ENCODE measurements at regions not wholly inside any gene's neighbourhood (a gene's known extent, or its start where the extent isn't known, plus 50 kb on each side); places are given as distances from the start of the nearest gene placed in this dataset.
"Not testable (repeated sequence)": the region's sequence is repeated elsewhere in the genome, so short reads cannot be mapped to it uniquely, and the experiment has no call there.

DNA sequence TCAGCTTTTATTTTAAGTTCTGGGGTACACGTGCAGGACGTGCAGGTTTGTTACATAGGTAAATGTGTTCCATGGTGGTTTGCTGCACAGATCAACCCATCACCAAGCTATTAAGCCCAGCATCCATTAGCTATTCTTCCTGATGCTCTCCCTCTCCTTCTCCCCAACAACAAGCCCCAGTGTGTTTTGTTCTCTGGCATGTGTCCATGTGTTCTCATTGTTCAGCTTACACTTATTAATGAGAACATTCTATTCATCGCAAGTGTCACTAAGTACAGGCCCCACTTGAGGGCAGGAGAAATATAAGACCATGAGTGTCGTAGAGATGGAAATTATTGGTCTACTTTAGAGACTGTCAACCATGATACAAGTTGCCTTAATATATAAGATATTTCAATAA lies 615.1 kb downstream of the CDH8 start:
- DNase-seq = no peak

DNA sequence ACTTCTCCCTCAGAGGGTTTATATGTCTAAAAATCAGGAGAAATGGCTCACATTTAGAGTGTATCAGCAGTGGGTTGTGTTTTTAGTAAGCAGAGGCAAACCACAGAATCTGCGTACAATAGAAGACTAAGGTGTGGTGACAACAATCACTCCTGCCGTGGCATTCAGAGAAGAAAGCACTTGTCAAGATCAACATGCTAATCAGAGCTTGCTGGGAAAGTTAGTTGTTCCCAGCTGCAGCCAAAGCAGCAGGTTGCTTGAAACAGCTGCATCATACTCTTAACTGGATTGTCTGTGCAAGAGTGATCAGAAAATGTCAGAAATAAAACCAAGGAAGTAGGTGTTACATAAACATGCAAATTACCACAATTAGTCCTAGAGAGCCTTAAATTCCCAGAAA lies 616.4 kb downstream of the CDH8 start:
- no peak for DNase-seq

DNA sequence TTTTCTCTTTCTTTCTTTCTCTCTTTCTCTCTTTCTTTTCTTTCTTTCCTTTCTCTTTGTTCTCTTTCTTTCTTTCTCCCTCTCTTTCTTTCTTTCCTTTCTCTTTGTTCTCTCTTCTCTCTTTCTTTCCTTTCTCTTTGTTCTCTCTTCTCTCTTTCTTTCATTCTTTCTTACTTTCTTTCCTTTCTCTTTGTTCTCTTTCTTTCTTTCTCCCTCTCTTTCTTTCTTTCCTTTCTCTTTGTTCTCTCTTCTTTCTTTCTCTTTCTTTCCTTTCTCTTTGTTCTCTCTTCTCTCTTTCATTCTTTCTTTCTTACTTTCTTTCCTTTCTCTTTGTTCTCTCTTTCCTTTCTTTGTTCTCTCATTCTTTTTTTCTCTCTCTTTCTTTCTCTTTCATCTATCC lies 617.4 kb downstream of the CDH8 start:
- DNase-seq = not testable (repeated sequence)

DNA sequence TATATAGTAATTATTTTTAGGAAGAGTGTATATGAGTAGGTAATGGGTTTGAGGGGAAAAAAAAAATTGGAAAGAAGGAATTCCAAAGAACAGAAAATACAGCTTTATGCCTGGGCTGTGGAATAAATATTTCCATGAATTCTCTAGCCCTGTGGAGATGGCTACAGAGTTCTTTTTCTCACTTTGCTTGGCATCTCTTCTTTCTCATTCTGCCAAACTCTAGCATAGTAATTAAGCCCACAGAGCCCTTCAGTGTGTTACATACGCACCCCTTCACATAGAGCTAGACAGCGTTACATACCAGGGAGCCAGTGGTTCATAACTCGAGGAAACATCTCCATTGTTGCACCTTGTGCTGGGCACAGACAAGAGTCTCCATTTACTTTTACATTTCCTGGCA lies 621.1 kb downstream of the CDH8 start:
- no peak for DNase-seq

DNA sequence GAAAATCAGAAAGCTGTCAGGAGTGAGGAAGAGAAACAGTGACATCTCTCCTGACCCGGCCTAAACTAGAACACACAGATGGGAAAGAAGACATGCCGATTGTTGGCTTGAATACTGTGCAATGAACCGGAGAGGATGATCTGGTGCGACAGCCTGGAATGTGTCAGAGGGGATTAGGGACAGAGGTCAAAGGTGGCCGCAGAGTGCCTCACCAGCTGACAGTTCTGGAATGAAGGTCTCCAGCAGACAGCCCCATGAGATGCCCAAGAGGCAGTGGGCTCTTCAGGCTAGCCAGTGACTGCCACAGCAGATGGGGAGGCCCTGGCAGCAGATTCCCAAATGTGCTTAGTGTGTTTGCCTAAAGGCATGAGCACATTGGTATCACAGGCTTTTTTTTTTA lies 623.2 kb downstream of the CDH8 start:
- no peak for DNase-seq

DNA sequence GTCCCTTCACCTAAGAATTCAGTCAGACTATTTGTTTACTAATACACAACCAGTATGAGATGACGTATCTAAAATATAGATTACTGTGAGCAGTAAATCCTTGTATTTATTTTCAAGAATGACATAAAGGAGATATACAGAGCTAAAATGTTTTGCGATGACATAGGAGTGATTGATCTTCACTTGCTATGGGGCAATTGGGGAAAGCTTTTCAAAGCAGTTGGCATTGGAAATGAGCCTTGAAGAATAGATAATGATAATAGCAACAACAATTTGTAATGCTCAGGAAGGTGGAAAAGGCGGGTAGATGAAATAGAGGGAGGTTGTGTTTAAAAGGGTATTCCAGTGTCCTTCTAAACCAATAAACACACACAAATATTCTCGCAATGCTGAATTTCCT lies 623.7 kb downstream of the CDH8 start:
- no peak for DNase-seq

DNA sequence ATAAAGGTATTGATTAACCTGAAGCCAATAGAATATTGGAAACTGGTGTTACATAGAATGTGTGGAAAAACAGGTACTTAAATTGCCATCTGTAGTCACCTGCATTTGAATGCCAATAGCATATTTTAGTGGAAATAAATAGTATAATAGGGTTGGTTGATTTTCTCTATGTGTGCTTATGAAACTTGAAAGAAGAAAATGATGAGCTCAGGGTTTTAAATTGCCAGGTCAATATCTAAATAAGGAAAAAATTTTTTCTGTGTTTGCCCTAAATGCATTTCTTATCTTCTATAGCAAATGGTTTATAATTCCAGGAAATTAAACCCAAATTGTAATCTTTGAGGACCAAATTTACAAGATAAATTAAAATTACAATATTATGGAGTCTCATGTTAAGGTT lies 626.6 kb downstream of the CDH8 start:
- no peak for DNase-seq

DNA sequence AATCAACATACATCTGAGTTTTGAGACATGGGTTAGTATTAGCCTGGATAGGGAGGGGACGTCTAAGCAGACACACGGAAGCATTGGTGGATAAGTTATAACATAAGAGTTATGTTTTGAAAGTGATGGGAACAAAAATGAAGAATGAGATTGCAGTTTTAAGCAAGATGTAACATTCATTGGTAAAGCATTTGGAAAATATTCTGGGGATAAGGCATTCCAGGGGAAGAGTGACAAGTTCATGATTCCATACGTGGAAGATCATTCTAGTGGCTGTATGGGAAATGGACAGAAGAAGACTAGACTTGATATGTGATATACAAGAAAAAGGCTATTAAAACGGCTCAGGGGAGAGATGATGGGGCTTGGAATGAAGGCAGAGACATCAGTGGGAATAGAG lies 632.9 kb downstream of the CDH8 start:
- no peak for DNase-seq

DNA sequence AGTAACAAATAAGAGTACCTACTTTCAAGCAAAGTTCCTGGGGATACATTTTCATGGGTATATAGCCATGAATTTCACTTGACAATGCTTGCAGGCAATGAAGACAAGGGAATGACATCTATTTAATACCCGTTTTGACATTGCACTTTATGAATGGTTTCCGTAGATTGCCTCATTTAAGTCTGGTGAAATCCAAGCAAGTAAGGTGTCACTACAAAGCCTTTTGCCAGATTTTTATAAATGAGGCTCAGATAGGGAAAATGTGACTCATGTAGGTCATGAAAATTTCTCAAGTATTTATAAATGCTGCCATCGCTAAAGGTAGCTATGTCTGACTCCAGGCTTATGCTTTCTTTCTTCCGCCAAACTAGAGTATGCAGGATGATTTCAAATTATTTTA lies 644.3 kb downstream of the CDH8 start:
- no peak for DNase-seq

DNA sequence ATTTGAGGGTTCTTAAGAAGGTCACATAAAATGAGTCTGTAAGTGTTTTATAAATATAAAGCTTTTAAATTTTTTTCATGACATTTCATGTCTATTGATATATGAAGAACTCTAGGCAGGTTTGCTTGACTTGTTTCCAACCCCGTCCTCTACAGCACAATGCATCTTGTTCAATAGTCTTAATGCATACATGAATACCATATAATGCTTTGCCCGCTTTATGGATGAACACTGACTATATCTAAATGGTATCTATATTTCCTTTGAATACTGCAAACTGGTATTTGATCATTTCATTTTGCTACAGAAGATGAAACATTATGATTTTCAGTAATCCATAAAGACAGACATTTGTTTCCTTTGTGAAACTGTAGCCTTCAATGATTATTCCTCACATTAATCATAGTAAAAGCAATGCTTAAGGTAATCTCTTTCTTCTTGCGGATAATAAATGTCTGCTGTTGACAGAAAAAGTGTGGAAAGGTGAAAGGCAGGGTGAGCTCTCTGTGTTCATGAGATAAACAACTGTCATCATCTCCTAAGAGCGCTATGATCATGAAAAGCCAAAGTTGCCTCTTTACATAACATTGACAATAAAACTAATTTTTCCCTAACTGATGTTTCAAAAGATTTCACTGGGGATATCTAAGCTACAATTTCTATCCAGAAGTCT lies 645.1 kb downstream of the CDH8 start:
- no peak for DNase-seq

DNA sequence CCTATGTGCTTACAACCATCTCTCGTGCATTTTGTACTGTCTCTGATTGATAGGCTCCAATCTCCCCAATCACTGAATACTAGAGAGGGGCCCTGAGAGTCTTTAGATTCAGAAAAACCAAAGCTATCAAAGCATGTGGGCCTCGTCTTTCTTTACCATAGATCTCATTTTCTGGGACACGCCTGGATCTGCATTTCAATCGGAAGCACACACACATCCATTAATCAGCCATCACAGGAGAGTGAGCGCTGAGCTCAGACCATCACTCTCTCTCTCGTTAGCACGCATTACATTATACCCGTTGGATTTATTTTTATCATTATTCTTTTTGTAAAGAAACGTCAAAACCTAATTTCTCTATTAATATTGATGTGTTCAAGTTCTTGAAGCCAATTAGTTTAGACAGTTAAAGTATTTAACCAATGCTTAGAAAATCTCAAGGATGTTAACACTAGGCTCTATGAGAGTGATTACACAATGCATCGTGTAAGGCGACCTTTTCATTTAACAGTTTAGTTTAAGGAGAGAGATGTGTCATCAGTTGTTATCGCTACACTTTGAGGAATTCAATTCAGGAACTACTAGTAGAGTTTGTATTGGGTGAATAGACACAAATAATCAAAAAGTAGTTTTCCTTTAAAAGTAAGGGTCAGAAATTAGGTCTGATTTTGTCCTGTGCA lies 650.7 kb downstream of the CDH8 start:
- no peak for DNase-seq

DNA sequence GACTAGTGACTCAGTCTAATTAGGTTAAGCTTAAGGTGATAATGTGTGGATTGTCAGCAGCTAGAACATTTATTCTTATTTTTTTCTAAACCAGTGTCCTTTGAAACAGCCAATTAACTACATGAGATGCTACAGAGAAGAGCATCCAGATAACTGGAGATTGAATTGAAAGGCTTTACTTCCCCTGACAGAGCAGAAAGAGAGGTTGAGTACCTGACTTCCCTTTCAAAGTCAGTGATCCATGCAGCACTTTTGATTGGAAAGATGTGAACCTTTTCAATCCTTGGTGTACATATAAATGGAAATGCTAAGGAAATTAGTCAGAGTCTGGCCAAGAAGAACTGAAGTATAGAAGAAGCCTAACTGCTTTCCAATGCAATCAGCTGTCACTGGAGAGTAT lies 653.8 kb downstream of the CDH8 start:
- no peak for DNase-seq

DNA sequence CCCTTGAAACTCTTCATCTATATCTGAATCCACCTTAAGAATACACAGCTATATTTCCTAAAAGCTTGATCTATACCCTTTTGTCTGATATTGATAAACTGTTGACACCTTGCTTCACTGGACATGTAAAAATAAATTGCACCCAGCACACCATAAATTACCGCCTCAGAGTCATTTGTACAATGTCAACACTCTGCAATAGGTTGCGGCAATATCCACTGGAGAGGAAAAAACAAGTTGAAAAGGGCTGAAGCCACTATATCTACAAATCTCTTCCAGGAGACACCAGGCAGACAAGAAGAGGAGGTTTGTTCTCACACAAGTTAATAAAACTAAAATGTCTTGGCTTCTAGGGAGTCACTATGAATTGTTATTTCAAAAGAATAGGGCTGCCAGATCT lies 656.9 kb downstream of the CDH8 start:
- DNase-seq = no peak

DNA sequence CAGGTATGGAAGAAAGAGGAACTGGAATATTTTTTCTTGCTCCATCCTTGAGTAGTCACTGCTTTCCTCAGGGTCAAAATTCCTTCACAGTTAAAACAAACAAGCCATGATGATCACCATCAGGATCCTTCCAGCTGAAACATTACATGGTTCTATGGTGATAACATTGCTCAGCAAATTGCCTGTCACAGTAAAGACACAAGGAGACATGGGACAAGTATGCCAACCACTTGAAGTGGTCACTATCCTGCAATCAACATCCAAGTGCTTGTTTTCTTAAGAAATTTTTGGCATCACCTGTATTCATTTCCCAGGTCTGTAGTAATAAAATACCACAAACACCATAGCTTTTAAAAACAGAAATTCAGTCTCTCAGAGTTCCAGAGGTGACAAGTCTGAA lies 662.2 kb downstream of the CDH8 start:
- no peak for DNase-seq

DNA sequence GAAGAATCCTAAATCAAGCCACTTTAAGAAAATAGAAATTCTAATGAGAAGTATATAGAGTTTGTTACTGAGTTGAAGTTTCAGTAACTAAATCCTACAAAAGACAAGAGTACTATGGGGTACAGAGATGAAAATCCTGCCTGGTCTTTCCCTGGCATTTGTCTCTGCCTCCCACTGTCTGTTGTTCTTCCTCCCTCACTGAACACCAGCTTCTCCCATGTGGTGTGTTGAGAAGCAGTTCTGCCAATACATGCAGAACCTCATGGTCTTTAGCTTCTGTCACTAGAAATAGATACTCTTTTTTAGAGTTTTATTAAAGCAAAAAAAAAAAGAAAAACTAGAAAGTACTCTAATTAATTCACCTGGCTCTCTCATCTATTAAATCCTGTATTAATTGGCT lies 664.4 kb downstream of the CDH8 start:
- no peak for DNase-seq

DNA sequence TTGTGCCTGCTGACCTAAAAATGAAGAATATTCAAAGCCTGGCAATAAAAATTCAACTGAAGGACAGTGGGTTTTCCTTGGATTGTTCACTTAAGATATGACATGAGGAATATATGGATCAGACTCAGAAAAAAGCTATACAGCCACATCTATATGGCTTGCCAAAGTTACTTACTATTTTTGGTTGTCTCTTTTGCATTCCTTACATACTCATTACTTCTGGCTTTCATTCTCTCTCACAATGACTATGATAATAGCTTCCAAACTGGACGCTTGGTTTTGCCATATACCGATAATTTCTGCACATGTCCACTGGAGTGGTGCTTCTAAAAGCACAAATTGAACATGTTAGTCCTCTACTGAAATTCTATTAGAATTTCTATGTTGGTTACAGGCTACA lies 664.9 kb downstream of the CDH8 start:
- DNase-seq = no peak

DNA sequence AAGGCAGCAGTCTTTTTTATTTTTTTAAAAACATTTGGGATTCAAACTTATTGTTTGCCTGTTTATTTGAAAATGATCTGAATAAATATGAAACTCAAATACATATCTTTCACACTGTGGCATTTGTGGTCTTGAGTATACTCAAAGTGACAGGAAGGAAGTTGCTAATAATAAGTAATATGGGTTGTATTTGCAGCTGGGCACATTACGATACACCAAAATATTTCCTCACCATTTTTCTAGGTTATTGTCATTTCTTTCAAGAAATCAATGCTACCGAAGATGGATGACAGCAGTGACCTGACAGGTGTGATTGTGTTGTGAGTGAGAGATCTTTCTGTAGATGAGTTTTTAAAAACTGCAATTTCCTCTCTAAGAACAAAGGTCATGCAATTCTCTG lies 665.7 kb downstream of the CDH8 start:
- DNase-seq = no peak

DNA sequence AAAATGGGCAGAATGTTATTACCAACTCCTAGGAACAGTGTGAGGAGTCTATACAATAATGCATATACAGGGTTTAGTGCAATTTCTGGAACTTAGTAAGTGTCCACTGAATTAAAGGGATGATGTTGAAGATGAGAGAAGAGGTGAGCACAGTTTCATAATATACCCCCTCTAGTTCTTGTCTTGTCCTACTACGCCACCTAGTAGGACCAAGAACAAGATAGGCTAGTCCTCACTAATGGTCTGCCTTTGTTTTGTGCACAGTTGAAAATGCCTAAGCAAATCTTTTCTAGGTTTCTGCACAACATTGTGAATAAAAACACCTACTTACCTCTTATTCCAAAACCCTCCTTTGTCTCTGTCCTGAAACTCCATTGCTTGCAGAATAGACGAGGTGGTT lies 670.2 kb downstream of the CDH8 start:
- DNase-seq = no peak

DNA sequence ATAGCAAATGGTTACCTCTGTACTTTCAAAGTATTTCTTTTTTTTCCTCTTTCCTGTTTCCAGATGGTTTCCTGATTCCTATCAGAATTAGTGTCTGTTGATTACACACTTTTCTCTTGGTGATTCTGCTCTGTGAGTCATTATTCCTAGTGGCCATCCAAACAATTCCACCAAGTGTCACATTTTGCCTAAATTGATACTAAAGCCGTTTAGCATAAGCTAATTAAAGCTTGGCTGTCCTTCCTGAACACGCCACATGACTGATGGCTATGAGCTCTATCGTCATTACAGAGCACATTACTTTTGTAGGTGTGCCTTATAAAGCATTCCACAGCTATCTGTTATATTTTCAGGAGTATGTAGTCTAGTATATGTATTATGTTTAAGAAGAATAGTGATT lies 671.2 kb downstream of the CDH8 start:
- DNase-seq = no peak

DNA sequence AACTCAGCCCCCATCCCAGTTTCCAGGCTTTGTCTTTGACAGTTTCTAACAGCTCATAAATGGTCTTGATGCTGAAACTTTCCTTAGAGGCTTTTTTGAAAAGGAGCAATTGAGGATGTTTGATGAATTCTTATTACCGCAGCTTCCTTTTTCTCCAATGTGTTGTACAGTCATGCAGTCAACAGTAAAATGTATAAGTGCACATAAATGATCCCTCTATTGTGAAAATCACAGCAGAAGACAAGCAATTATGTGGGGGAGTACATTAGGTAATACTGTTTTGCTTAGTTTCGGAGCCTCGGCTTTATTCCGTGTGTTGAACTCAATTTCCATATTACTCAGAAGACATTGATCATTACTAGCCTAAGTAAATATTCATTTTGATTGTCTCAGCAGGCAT lies 673.7 kb downstream of the CDH8 start:
- DNase-seq = no peak

DNA sequence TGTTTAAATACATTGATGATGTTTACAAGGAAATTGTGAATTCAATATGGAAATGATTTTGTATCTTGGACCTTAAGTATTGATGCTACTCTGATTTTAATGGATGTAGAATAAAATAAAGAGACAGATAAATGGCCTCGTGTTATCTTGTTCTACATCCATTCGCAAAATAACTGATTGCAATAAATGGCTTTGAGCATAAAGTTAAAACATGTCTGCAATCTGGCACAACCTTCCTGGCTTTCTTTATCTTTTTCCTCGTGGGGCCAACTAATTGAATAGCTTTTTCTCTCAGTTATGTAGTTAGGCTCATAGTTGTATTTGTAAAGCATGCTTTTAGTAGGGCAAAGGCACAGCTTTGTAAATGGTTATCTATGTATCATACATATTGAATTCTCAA lies 691.4 kb downstream of the CDH8 start:
- no peak for DNase-seq

DNA sequence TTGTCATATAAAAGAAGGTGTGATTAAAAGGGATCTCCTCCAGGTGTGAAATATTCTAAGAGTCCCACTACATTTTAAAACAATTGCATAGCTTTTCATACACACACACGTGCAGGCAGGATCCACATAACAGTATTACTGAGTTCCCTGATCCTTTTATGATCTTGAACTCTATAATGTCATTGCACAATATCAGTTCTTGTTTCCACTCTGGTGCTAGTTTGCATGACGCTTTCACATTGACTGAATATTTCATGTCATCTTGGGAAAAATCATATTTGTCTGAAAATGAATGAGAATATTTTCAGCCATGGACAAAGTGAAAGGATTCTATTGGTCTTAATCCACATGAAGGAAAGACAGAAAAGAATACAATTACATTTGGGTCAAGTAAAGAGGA lies 703.8 kb downstream of the CDH8 start:
- DNase-seq = no peak

DNA sequence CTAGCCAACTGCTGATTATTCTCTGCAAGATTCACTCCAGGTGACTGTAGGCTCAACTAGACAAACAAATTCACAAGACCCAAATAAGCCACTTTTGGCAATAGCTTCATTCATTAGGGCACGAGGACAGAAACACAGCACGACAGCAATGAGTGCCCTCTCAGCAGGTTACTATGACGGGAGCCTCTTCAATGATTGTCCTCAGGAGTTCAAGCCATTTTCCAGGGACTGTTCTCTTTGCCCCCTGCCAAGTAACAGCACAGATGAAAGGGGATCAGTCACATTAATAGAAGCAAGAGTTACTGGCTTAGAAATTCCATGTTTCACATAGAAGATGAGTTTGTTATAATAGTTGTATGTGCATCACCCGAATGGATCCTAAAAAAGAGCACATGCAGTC lies 712.2 kb downstream of the CDH8 start:
- no peak for DNase-seq

DNA sequence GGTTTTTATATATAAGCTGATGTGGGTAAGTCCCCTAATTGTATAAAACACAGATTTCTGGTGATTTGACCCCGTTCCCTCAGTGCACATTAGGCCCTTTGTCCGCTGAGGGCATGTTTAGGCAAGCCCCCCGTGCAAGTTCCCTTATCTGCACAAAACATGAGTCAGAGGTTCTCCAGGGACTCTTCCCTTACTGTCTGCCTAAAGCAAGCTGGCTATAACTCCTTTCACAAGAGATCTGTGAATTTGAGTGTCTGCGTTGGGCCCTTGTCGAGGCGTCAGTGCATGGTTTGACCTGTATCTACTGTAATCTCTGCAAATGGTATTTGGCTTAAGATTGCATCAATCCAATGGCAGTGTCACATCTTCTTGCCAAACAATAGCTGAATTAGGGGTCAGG lies 712.8 kb downstream of the CDH8 start:
- DNase-seq = no peak

DNA sequence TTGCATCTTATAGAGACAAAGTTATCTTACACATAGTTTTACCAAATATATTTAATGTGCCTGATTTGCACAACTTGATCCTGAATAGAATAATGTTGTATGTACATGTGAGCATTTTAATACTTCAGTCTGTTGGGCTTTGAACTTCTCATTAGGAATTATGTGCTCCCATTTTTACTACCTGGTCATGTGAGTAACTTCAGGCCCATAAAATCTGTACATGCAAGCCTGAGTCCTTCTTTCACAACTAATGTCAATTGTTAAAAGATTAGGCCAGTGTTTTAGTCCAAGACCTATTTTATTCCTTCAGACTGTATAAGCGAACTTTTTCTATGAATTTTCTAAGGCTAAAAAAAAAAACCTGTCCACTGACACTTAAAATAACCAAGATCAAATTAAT lies 715.4 kb downstream of the CDH8 start:
- no peak for DNase-seq

All from stimulated activated CD8-positive, alpha-beta memory T cell treated with anti-CD3 and anti-CD28 coated beads, Interleukin-4, amount 100 ng/mL, for 48 hours (primary cell).